ENCODE measurements at regions not wholly inside any gene's neighbourhood (a gene's known extent, or its start where the extent isn't known, plus 50 kb on each side); places are given as distances from the start of the nearest gene placed in this dataset.

DNA sequence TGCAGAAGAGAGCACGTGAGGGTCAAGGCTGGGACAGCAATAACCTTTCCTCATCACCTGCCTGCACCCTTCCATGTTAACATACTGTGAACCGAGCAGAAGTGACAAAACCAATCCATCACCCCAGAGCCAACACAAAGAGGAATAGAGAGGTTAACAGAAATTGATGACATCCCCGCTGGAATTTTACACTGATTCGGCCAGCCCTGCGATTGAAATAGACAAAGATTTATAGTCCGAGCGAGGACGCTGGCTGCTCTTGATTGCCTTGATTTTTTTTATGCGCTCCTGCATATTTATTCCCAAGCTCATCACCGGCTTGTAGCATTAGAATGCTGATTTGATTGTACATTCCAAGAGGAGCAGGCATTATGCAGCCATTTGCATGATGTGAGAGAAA lies 729.7 kb downstream of the BCL11B start:
- TF ChIP-seq YY1 (IDR thresholded peaks at IDR 0.05; ENCODE audit: insufficient read depth, insufficient read length) (no peak), ZNF274 (IDR thresholded peaks at IDR 0.05; ENCODE audit: low read depth, low read length) (no peak), SUZ12 (IDR thresholded peaks at IDR 0.05; ENCODE audit: extremely low read depth, insufficient read depth, insufficient read length) (no peak)
